H9 (cell line): ENCODE measurements at regions not wholly inside any gene's neighbourhood (a gene's known extent, or its start where the extent isn't known, plus 50 kb on each side); places are given as distances from the start of the nearest gene placed in this dataset.

Experiments used
- DNase-seq: peaks from one replicate; pipeline ENCODE4 v3.0.0-alpha.2; 2017
- H2AFZ ChIP-seq: one replicate; pipeline ENCODE4 v1.6.1; 2013; ENCODE audit warnings: mild to moderate bottlenecking, low read length, control low read depth, moderate library complexity
- H2AK5ac ChIP-seq: 2 replicates; pipeline ENCODE4 v1.6.1; 2013; ENCODE audit warnings: low read length, control low read depth, mixed read lengths; ENCODE audit not compliant: insufficient read length
- H2BK120ac ChIP-seq: one replicate; pipeline ENCODE4 v1.6.1; 2013; ENCODE audit warnings: low read depth, mild to moderate bottlenecking, low read length, control low read depth, inconsistent platforms; ENCODE audit not compliant: poor library complexity, severe bottlenecking
- H2BK12ac ChIP-seq: 2 replicates; pipeline ENCODE4 v1.6.1; 2013; ENCODE audit warnings: low read length, control low read depth, mixed read lengths, low read depth; ENCODE audit not compliant: insufficient read length
- H2BK15ac ChIP-seq: 2 replicates; pipeline ENCODE4 v1.6.1; 2013; ENCODE audit warnings: low read depth, low read length, control low read depth
- H2BK20ac ChIP-seq: one replicate; pipeline ENCODE4 v1.6.1; 2013; ENCODE audit warnings: low read depth, mild to moderate bottlenecking, low read length, control low read depth, inconsistent platforms; ENCODE audit not compliant: poor library complexity, severe bottlenecking
- H2BK5ac ChIP-seq: 2 replicates; pipeline ENCODE4 v1.6.1; 2013; ENCODE audit warnings: low read length, control low read depth, mixed read lengths; ENCODE audit not compliant: insufficient read length
- H3K14ac ChIP-seq: 2 replicates; pipeline ENCODE4 v1.6.1; 2013; ENCODE audit warnings: low read length, control low read depth; ENCODE audit not compliant: insufficient read depth
- H3K18ac ChIP-seq: 2 replicates; pipeline ENCODE4 v1.6.1; 2013; ENCODE audit warnings: low read depth, mild to moderate bottlenecking, mixed read lengths, low read length, control low read depth; ENCODE audit not compliant: insufficient read length
- H3K23ac ChIP-seq: 2 replicates; pipeline ENCODE4 v1.6.1; 2013; ENCODE audit warnings: low read length, control low read depth, mixed read lengths, low read depth; ENCODE audit not compliant: insufficient read length
- H3K23me2 ChIP-seq: 2 replicates; pipeline ENCODE4 v1.6.1; 2013; ENCODE audit warnings: low read depth, mild to moderate bottlenecking, mixed read lengths, low read length, control low read depth; ENCODE audit not compliant: insufficient read length, poor library complexity, severe bottlenecking
- H3K27ac ChIP-seq: 2 replicates; pipeline ENCODE4 v1.5.1; 2013; ENCODE audit warnings: low read length, control low read depth, mixed read lengths, low read depth; ENCODE audit not compliant: insufficient read length
- H3K27me3 ChIP-seq: 2 replicates; pipeline ENCODE4 v1.6.1; 2013; ENCODE audit warnings: low read length, control low read depth, inconsistent platforms; ENCODE audit not compliant: insufficient read depth
- H3K4ac ChIP-seq: 2 replicates; pipeline ENCODE4 v1.6.1; 2013; ENCODE audit warnings: low read depth, mild to moderate bottlenecking, control low read depth, inconsistent platforms, low read length, moderate library complexity
- H3K4me1 ChIP-seq: 2 replicates; pipeline ENCODE4 v1.6.1; 2013; ENCODE audit warnings: low read length, control low read depth, inconsistent platforms; ENCODE audit not compliant: insufficient read depth
- H3K4me2 ChIP-seq: 2 replicates; pipeline ENCODE4 v1.6.1; 2013; ENCODE audit warnings: low read length, control low read depth, mixed read lengths; ENCODE audit not compliant: insufficient read length, insufficient read depth
- H3K56ac ChIP-seq: 2 replicates; pipeline ENCODE4 v1.6.1; 2013; ENCODE audit warnings: low read depth, mild to moderate bottlenecking, mixed read lengths, low read length, control low read depth; ENCODE audit not compliant: insufficient read length
- H3K79me1 ChIP-seq: 2 replicates; pipeline ENCODE4 v1.6.1; 2013; ENCODE audit warnings: low read depth, mild to moderate bottlenecking, moderate library complexity, low read length, control low read depth, inconsistent platforms; ENCODE audit not compliant: insufficient read depth, poor library complexity, severe bottlenecking
- H3K79me2 ChIP-seq: 2 replicates; pipeline ENCODE4 v1.6.1; 2013; ENCODE audit warnings: low read length, control low read depth, inconsistent platforms; ENCODE audit not compliant: insufficient read depth
- H3K9ac ChIP-seq: 2 replicates; pipeline ENCODE4 v1.6.1; 2013; ENCODE audit warnings: low read length, control low read depth, mixed read lengths; ENCODE audit not compliant: insufficient read length; ENCODE audit errors: extremely low read depth
- H3K9me3 ChIP-seq: one replicate; pipeline ENCODE4 v1.6.1; 2013; ENCODE audit warnings: low read depth, low read length, inconsistent platforms; ENCODE audit not compliant: control insufficient read depth
- H3T11ph ChIP-seq: one replicate; pipeline ENCODE4 v1.6.1; 2013; ENCODE audit warnings: mild to moderate bottlenecking, low read length, control low read depth, inconsistent platforms
- H4K20me1 ChIP-seq: one replicate; pipeline ENCODE4 v1.6.1; 2013; ENCODE audit not compliant: control insufficient read depth, insufficient read length, insufficient read depth
- H4K5ac ChIP-seq: 2 replicates; pipeline ENCODE4 v1.6.1; 2013; ENCODE audit warnings: low read depth, mild to moderate bottlenecking, mixed read lengths, low read length, control low read depth; ENCODE audit not compliant: insufficient read length
- H4K8ac ChIP-seq: replicated peaks from 2 replicates; pipeline ENCODE4 v1.6.1; 2013; ENCODE audit warnings: low read length, control low read depth, mixed read lengths, low read depth; ENCODE audit not compliant: insufficient read length
- H4K91ac ChIP-seq: 2 replicates; pipeline ENCODE4 v1.6.1; 2013; ENCODE audit warnings: low read depth, mild to moderate bottlenecking, moderate library complexity, mixed read lengths, low read length, control low read depth; ENCODE audit not compliant: insufficient read length
- H3K27ac Mint-ChIP-seq, 3 experiments: 2 replicates in 2 of 3; 3 replicates in 1 of 3; pipeline ENCODE4 v1.8.0; 2020 to 2021; ENCODE audit warnings: mixed read lengths in 3 of 3, mild to moderate bottlenecking in 1 of 3, moderate library complexity in 1 of 3
- H3K27me3 Mint-ChIP-seq: 2 replicates; pipeline ENCODE4 v1.8.0; 2021; ENCODE audit warnings: low read depth, mild to moderate bottlenecking, moderate library complexity, mixed read lengths
- H3K36me3 Mint-ChIP-seq, 3 experiments: 2 replicates in 2 of 3; 3 replicates in 1 of 3; pipeline ENCODE4 v1.8.0; 2020 to 2021; ENCODE audit warnings: low read depth in 3 of 3, mixed read lengths in 3 of 3; ENCODE audit not compliant: insufficient read depth in 1 of 3
- H3K4me1 Mint-ChIP-seq, 2 experiments: 2 replicates each; pipeline ENCODE4 v1.8.0; 2020; ENCODE audit warnings: mixed read lengths in 2 of 2
- H3K4me3 Mint-ChIP-seq, 2 experiments: 2 replicates in 1 of 2; 3 replicates in 1 of 2; pipeline ENCODE4 v1.8.0; 2020 to 2021; ENCODE audit warnings: mild to moderate bottlenecking in 2 of 2, mixed read lengths in 2 of 2, moderate library complexity in 1 of 2
- H3K9me3 Mint-ChIP-seq, 2 experiments: 2 replicates in 1 of 2; 3 replicates in 1 of 2; pipeline ENCODE4 v1.8.0; 2020; ENCODE audit warnings: mild to moderate bottlenecking in 2 of 2, mixed read lengths in 2 of 2, moderate library complexity in 1 of 2
- CTCF ChIP-seq: fragments of 200-600 bp; sonication (generic); conservative IDR thresholded peaks from 3 replicates; pipeline ENCODE4 v1.8.0; 2021; ENCODE audit warnings: antibody characterized with exemption, mild to moderate bottlenecking
- WGBS: extraction: QIAGEN DNeasy Blood & Tissue Kit; methylation state at CpG from one replicate; pipeline ENCODE4 v1.1.7; 2013; ENCODE audit warnings: missing lambda C conversion rate, low lambda C conversion rate, mixed read lengths; ENCODE audit not compliant: insufficient read length; ENCODE audit errors: extremely low coverage; 5-methylcytosine and 5-hydroxymethylcytosine counted together

- no peak overlapping the region for H3K4me2 ChIP-seq
- Mint-ChIP-seq H3K9me3 (no peaks in the 10 kb centered on the region; a peak in 1 of 5 replicates), H3K36me3 (no peaks in the 10 kb centered on the region), H3K4me3 (no peak overlapping the region), H3K4me1 (no peaks in the 10 kb centered on the region), H3K27me3 (no peaks in the 10 kb centered on the region), H3K27ac (no peak overlapping the region)
- no peak for TF ChIP-seq CTCF
- WGBS: no CpG with 5 or more reads among the region's 3 CpGs
- no peaks in the 10 kb centered on the region for H3K27me3 ChIP-seq
- H2BK20ac ChIP-seq: no peak overlapping the region
- no peak overlapping the region for H3K23ac ChIP-seq
- H3K79me2 ChIP-seq: no peaks in the 10 kb centered on the region
- H3K18ac ChIP-seq: no peak overlapping the region
- DNase-seq: no peak
- H2BK120ac ChIP-seq: no peak overlapping the region
- no peaks in the 10 kb centered on the region for H3K23me2 ChIP-seq
- H4K91ac ChIP-seq: no peak overlapping the region
- H3K14ac ChIP-seq: no peak overlapping the region
- H3K56ac ChIP-seq: no peak overlapping the region
- H2AFZ ChIP-seq: no peak overlapping the region
- H3K79me1 ChIP-seq: no peaks in the 10 kb centered on the region
- no peak overlapping the region for H4K5ac ChIP-seq
- H2BK5ac ChIP-seq: no peak overlapping the region
- no peak overlapping the region for H2AK5ac ChIP-seq
- no peak overlapping the region for H3K9ac ChIP-seq
- no peaks in the 10 kb centered on the region for H4K20me1 ChIP-seq
- H3K4me1 ChIP-seq: no peaks in the 10 kb centered on the region
- no peak overlapping the region for H4K8ac ChIP-seq
- H3K27ac ChIP-seq: no peak overlapping the region
- H2BK12ac ChIP-seq: no peak overlapping the region
- H3K4ac ChIP-seq: no peak overlapping the region
- no peak overlapping the region for H3T11ph ChIP-seq
- H3K9me3 ChIP-seq: no peaks in the 10 kb centered on the region
- no peak overlapping the region for H2BK15ac ChIP-seq
Observed at GRCh38 chr10:129366450-129366849, 100.6 kb upstream of the MGMT start.
